ENCODE measurements at regions not wholly inside any gene's neighbourhood (a gene's known extent, or its start where the extent isn't known, plus 50 kb on each side); places are given as distances from the start of the nearest gene placed in this dataset.
"Not testable (repeated sequence)": the region's sequence is repeated elsewhere in the genome, so short reads cannot be mapped to it uniquely, and the experiment has no call there.

- DNase-seq: no peak
Observed at GRCh38 chr7:81277691-81278090, 358.8 kb upstream of the SEMA3C start.

DNA sequence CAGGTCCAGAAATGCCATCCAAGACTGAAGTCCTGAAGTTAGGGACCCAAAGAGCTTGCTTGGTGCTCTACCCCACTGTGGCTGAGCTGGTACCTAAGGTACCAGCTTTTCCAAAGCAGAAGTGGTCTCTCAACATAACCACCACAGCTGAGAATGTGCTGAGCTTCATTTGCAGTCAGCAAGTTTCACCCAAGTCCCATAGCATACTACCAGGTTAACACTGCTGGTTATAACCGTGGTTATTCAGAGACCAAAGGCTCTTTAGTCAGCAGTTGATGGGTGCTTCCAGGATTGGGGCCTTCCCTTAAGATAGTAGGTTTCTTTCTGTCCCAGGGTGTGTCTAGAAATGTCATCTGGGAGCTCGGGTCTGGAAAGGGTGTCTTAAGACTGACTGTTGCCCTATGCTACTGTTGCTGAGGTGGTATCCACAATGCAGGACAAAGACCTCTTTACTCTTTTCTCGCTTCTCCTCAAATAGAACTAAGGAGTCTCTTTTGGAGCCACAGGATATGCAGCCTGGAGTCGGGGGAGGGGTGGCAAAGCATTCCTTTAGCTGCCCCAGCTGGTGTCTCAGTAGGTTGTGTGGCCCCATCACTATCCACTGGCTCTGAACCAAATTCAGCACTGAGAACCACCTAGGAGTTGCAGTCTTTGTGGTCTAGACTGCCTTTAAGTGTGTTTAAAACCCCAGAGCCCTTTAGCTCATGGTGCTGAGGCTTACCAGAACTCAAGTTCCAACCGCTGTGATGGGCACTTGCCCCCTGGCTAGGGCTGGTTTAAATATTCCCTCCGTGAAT lies 354.9 kb upstream of the SEMA3C start:
- no peak for DNase-seq

DNA sequence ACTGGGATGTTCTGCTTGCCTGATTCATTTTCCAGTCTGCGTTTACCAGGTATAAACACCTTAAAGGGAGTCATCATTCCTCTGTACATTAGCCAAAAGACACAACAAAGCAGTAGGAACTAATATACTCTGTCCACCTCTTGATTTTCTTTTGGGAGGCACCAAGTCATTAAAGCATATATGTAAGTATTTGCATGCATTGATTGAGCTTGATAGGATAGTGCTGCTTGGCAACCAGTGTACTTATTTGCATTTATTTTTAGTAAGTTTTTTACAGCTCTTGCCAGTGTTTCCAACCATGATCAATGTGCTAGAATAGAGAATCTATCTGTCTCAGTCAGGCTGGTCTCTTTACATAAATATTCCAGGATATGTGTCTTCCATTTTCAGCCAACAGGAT lies 353.3 kb upstream of the SEMA3C start:
- no peak for DNase-seq

GRCh38 chr7:81268551-81268950 lies 349.7 kb upstream of the SEMA3C start:
- no peak for DNase-seq

- DNase-seq: peak; percentile 79
Observed at GRCh38 chr7:81267508-81267907, 348.7 kb upstream of the SEMA3C start.

DNA sequence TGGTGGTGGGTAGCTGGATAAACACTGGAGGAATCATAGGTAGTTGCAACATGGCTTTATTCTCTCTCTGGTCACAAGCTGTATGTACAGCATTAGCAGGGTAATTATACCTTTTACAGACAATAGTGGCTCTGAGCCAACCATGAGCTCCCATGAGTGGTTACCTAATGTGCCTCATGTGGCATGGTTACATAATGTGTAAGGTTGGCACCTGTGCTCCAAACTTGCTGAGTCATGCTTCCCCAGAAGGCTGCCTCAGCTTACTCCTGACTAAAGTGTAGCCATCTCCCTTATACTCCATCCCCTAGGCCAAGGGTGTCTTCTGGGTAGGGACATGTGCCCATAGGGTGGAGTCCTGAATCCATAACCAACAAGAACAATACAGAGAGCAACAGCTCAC lies 345.3 kb upstream of the SEMA3C start:
- DNase-seq: peak; percentile 85

DNA sequence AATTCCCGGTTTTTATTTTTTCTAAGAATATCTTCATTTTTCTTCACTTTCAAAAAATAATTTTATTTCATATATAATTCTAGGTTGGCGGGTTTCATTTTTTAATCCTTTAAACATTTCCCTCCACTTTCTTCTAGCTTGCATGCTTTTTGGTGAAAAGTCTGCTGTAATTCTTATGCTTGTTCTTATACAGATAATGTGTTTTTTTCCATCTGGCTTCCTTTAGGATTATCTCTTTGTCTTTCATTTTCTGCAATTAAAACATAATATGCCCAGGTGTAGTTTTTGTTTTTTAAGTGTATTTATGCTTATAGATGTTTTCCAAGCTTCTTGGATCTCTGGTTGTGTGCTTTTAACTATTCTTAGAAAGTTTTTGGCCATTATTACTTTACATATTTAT lies 341.3 kb upstream of the SEMA3C start:
- peak; percentile 28 for DNase-seq

- peak; percentile 25 for DNase-seq
Observed at GRCh38 chr7:81256991-81257390, 338.1 kb upstream of the SEMA3C start.

DNA sequence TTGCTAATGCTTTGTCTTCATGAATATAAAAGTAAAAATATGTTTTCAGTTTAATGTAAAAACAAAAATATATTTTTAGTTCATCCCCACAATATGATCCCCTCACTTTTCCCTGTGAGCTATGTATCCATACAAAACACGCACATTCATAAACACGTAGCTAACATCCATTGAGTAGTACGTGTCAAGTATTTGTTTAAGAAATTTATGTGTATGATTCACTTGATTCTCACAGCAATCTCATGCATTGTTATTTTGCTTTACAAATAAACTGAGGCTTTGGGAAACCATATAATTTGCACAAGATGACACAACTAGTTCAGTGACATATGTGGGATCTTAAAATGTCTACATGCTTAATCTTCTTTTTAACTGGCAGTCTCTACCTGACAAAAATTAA lies 329.6 kb upstream of the SEMA3C start:
- DNase-seq: peak; percentile 23

GRCh38 chr7:81247364-81247763 lies 328.5 kb upstream of the SEMA3C start:
- not testable (repeated sequence) for DNase-seq

DNA sequence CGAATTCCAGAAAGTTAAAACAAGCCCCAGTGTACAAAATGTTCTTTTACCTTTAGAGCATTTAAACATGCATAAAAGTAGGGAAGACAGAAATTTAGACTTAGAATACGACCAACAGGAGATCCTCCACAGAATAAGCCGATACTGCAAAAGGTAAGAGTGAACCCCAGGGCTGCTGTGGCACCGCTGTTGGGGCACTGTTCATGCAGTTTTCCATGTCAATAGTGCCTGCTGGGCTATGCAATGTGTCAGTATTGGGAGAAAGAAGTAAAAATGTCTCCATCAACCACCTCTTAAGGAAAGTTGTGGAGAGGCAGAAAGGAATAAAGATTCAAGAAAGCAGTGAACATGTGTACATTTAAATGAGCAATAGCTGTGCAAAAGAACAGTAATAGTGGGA lies 326.5 kb upstream of the SEMA3C start:
- no peak for DNase-seq

DNA sequence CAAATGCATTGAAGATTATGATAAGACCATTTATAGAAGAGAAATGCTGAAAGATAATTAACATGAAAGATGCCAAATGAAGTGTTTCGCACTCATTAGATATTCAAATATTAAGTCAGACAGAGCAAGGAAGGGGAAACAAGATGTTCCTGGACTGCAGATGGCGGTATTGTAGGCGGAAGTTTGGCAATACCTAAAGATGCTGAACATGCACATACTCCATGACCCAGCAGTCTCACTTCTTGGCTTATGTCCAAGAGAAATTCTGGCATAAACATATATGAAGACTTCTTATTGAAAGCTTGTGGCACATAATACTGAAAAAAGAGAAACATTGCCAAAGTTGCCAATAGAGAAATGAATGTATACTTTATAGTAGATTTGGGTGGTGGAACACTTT lies 325.4 kb upstream of the SEMA3C start:
- DNase-seq: peak; percentile 67

DNA sequence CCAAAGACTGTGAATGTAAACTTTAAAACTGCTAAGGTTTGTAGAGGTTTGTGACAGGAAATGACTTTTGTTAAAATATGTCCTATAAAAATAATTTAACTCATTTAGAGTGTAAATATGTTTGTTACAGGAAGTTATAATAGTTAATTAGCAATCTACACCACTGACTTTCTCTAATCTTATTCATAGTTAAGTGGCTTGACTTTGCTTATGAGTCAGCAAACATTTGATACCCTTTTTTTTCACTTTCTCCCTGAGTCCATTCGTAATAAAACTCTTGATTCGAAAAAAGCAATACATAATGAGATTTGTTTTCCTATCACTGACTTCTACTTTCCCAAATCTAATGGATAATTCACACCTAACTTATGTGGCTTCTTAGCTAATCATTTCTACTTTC lies 317.7 kb upstream of the SEMA3C start:
- peak; percentile 10 for DNase-seq

- no peak for DNase-seq
Observed at GRCh38 chr7:81235997-81236396, 317.1 kb upstream of the SEMA3C start.

DNA sequence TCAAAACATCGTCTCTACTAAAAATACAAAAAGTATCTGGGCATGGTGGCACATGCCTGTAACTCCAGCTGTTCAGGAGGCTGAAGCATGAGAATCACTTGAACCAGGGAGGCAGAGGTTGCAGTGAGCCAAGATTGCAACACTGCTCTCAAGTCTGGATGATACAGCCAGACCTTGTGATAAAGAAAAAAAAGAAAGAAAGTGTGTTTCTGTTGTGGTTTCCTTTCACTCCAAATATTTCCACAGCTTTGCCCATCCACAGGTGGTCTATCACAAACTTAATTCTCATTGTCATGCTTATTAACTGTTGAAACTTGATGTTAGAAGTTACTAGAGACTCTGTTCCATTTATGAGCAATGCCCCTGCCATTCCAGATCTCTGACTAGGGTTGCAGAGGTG lies 316.0 kb upstream of the SEMA3C start:
- no peak for DNase-seq

GRCh38 chr7:81233208-81233940 lies 314.5 kb upstream of the SEMA3C start:
- peak; percentile 26 for DNase-seq

DNA sequence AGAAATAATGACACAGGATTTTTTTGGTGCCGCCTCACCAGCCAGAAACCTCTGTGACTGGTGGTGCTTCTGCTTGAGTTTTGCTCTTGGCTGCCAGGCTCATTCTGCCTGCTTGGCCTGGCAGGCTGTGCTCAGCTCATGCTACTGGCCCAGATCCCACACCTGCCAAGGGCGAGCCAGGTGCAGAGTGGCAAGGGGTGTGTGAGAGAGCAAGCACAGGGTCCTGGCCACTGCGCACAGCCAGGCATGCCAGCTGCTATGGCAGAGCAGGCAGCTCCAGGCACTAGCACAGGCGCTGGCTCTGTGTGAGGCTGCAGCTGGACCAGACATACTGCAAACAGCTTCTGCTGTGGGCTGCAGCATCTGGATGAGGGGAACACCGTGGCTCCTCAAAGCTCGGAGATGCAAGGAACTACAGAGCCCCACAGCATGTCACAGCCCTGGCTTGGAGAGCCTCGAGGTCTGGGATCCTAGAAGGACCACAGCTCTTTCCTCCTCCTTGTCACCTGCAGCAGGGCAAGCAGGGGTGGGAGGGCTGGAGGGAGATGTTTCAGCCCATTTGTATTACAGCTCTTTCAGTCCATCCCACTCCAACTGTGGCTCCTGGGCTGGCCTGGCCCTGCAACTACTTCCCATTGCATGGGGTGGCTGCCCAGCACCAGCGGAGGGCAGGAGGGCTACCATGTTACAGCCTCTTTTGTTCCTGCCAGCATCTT lies 313.4 kb upstream of the SEMA3C start:
- DNase-seq: peak; percentile 80

DNA sequence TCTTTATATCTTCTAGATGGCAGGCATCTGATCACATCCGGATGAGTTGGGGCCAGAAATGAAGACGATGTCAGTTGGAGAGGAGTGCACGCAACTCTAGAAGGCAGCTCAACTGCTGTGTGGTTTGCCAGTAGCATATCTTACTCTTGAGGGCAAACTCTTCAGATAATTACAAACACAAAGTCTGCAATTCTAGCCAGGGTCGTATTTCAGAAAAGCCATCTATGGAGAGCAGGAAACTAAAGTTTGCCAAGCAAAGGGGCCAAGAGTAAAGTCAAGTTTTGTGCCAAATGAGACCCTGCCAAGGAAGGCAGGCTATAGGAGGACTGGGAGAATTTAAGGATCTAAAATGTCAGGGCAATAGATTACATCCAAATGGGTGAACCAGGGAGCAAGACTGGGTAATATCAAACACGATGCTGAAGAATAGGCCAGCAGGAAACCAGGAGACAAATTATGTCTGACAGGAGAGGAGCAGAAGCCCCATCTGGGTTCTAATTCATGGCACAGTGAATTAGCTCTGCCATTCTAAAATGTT lies 312.5 kb upstream of the SEMA3C start:
- peak; percentile 79 for DNase-seq

DNA sequence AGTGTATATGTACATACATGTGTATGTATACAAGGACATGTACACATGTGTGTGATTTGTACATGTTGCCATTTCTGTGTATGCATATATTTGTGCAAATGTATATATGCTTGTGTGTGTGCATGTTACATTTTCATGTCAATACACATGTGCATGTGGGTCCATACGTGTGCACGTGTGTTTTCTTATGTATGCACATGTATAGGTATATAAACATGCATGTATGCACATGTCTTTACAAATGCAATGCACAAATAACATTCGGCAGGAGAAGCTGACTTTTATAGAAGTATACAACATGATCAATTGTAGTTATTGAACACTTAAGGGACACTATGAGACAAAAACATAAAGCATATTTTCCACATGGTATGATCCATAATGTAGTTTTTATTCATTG lies 307.4 kb upstream of the SEMA3C start:
- no peak for DNase-seq

GRCh38 chr7:81222692-81223091 lies 303.8 kb upstream of the SEMA3C start:
- DNase-seq: not testable (repeated sequence)

DNA sequence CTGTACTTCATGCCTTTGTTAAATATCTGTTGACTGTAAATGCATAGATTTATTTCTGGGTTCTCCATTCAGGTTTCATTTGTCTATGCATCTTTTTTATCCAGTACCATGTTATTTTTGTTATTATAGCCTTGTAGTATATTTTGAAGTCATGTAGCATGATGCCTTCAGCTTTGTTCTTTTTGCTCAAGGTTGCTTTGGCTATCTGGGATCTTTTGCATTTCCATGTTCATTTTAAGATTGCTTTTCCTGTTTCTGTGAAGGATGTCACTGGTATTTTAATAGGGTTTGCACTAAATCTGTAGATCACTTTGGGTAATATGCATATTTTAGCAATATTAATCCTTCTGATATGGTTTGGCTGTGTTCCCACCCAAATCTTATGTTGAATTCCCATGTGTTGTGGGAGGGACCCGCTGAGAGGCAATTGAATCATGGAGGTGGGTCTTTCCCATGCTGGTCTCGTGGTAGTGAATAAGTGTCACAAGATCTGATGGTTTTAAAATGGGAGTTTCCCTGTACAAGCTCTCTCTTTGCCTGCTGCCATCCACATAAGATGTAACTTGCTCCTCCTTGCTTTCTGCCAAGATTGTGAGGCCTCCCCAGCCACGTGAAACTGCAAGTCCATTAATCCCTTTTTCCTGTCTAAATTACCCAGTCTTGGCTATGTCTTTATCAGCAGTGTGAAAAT lies 302.8 kb upstream of the SEMA3C start:
- DNase-seq: no peak

GRCh38 chr7:81218480-81219106 lies 299.7 kb upstream of the SEMA3C start:
- DNase-seq: no peak

Measured in NCI-H69 (cell line).